Colonic mucosa (tissue), 4 donors: ENCODE measurements at regions not wholly inside any gene's neighbourhood (a gene's known extent, or its start where the extent isn't known, plus 50 kb on each side); places are given as distances from the start of the nearest gene placed in this dataset.
A peak's percentile ranks its signal among the peaks of the same experiment; 100 is the strongest.

Source experiments
- DNase-seq: peaks from one replicate; pipeline ENCODE4 v3.0.0-alpha.2; 2020
- H3K27ac ChIP-seq: fragments of 200-600 bp; one replicate; pipeline ENCODE4 v1.8.0; 2021
- H3K27me3 ChIP-seq: fragments of 200-600 bp; one replicate; pipeline ENCODE4 v1.8.0; 2021
- H3K36me3 ChIP-seq: fragments of 200-600 bp; one replicate; pipeline ENCODE4 v1.8.0; 2021
- H3K4me1 ChIP-seq: fragments of 200-600 bp; one replicate; pipeline ENCODE4 v1.8.0; 2021; ENCODE audit warnings: mild to moderate bottlenecking
- H3K4me3 ChIP-seq: fragments of 200-600 bp; one replicate; pipeline ENCODE4 v1.8.0; 2021
- H3K9ac ChIP-seq, 2 donors: one replicate each; pipeline ENCODE4 v1.7.0; 2013; ENCODE audit warnings: control low read depth in 2 of 2, low read depth in 2 of 2, low read length in 2 of 2
- H3K9me3 ChIP-seq: fragments of 200-600 bp; one replicate; pipeline ENCODE4 v1.8.0; 2021
- CTCF ChIP-seq: fragments of 200-600 bp; IDR thresholded peaks from one replicate; pipeline ENCODE4 v1.8.0; 2022; ENCODE audit warnings: antibody characterized with exemption, mild to moderate bottlenecking
- intact Hi-C: fragments of 100-400 bp; cut with DNase I; formaldehyde crosslinking; loops from one replicate; pipeline ENCODE4 v1.14.1; 2022
- donor health status: healthy.
- donor health status: DM: no; HTN: no; CAD: no.
- donor health status: DM: no; HTN: no; CAD: no.

DNA sequence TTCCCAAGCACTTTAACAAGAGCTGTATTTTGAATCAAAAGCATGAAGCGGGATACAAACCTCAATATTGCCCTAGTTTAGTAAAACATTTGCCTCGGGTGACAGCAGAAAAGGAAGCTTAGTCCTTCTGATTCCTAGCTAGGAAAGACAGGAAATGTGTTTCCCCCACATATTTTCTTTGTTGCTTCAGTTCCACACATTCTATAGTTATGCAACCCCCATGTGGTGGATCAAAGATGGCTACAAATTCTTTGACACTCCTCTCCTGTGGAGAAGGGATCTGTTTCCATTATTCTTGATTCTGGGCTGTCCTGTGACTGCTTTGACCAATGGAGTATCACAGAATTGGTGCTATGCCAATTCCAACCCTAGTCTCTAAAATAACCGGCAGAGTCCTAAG, 89.1 kb upstream of the SLC30A5 start:
- H3K27ac ChIP-seq: no peak overlapping the region
- no peak for DNase-seq
- no peaks in the 10 kb centered on the region for H3K27me3 ChIP-seq
- intact Hi-C loops: no loop called here
- no peaks in the 10 kb centered on the region for H3K4me1 ChIP-seq
- no peak overlapping the region for H3K4me3 ChIP-seq
- H3K36me3 ChIP-seq: no peaks in the 10 kb centered on the region
- no peaks in the 10 kb centered on the region for H3K9me3 ChIP-seq
- TF ChIP-seq CTCF: no peak
- no peak overlapping the region for H3K9ac ChIP-seq

- H3K27me3 ChIP-seq: no peaks in the 10 kb centered on the region
- H3K27ac ChIP-seq: no peak overlapping the region
- no peaks in the 10 kb centered on the region for H3K36me3 ChIP-seq
- H3K9me3 ChIP-seq: no peaks in the 10 kb centered on the region
- no peak overlapping the region for H3K4me3 ChIP-seq
- H3K9ac ChIP-seq: no peak overlapping the region
- no peak for TF ChIP-seq CTCF
- intact Hi-C loops: no loop called here
- no peak for DNase-seq
- H3K4me1 ChIP-seq: no peaks in the 10 kb centered on the region
These were observed 87.8 kb upstream of the SLC30A5 start for GRCh38 chr5:69006030-69006429.

GRCh38 chr5:69007163-69007562, 86.7 kb upstream of the SLC30A5 start:
- intact Hi-C loops: no loop called here
- Histone ChIP-seq H3K27me3 (no peaks in the 10 kb centered on the region), H3K9ac (no peak overlapping the region), H3K36me3 (no peaks in the 10 kb centered on the region), H3K4me3 (no peak overlapping the region), H3K9me3 (no peaks in the 10 kb centered on the region), H3K27ac (no peak overlapping the region), H3K4me1 (no peaks in the 10 kb centered on the region)
- no peak for DNase-seq
- TF ChIP-seq CTCF: no peak

GRCh38 chr5:69007726-69008368, 86.0 kb upstream of the SLC30A5 start:
- Histone ChIP-seq H3K4me1 (no peaks in the 10 kb centered on the region), H3K4me3 (no peak overlapping the region), H3K9me3 (no peaks in the 10 kb centered on the region), H3K27me3 (no peaks in the 10 kb centered on the region), H3K9ac (no peak overlapping the region), H3K27ac (no peak overlapping the region), H3K36me3 (no peaks in the 10 kb centered on the region)
- TF ChIP-seq CTCF: peak; percentile 79
- DNase-seq: peak; percentile 83
- intact Hi-C loops: no loop called here

DNA sequence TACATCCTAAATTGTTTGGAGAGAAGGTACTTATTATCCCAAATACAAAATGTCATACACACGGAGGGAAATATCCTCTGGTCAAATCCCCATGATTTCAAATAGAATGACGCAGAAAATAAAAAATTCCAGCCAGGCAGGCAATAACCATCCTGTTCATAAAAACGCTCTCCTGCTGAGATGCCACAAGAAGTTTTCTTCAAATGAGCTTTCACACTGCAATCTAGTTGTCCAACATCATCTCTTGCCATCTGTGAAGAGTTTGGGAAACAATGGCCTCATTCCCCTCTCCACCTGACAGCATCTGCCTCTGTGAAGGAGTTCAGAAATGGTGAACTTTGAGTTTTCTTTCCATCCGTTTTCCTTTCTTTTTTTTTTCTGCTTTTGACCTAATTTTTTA, 83.3 kb upstream of the SLC30A5 start:
- no peak overlapping the region for H3K27ac ChIP-seq
- H3K36me3 ChIP-seq: no peaks in the 10 kb centered on the region
- no peak for DNase-seq
- no peaks in the 10 kb centered on the region for H3K27me3 ChIP-seq
- H3K4me1 ChIP-seq: no peaks in the 10 kb centered on the region
- H3K4me3 ChIP-seq: no peak overlapping the region
- no peak for TF ChIP-seq CTCF
- no peak overlapping the region for H3K9ac ChIP-seq
- H3K9me3 ChIP-seq: no peaks in the 10 kb centered on the region
- intact Hi-C loops: no loop called here
